H9 (cell line): ENCODE measurements at regions not wholly inside any gene's neighbourhood (a gene's known extent, or its start where the extent isn't known, plus 50 kb on each side); places are given as distances from the start of the nearest gene placed in this dataset.
A peak's percentile ranks its signal among the peaks of the same experiment; 100 is the strongest.

Source experiments
- DNase-seq: peaks from one replicate; pipeline ENCODE4 v3.0.0-alpha.2; 2017
- H2AFZ ChIP-seq: one replicate; pipeline ENCODE4 v1.6.1; 2013; ENCODE audit warnings: mild to moderate bottlenecking, low read length, control low read depth, moderate library complexity
- H2AK5ac ChIP-seq: 2 replicates; pipeline ENCODE4 v1.6.1; 2013; ENCODE audit warnings: low read length, control low read depth, mixed read lengths; ENCODE audit not compliant: insufficient read length
- H2BK120ac ChIP-seq: one replicate; pipeline ENCODE4 v1.6.1; 2013; ENCODE audit warnings: low read depth, mild to moderate bottlenecking, low read length, control low read depth, inconsistent platforms; ENCODE audit not compliant: poor library complexity, severe bottlenecking
- H2BK12ac ChIP-seq: 2 replicates; pipeline ENCODE4 v1.6.1; 2013; ENCODE audit warnings: low read length, control low read depth, mixed read lengths, low read depth; ENCODE audit not compliant: insufficient read length
- H2BK15ac ChIP-seq: 2 replicates; pipeline ENCODE4 v1.6.1; 2013; ENCODE audit warnings: low read depth, low read length, control low read depth
- H2BK20ac ChIP-seq: one replicate; pipeline ENCODE4 v1.6.1; 2013; ENCODE audit warnings: low read depth, mild to moderate bottlenecking, low read length, control low read depth, inconsistent platforms; ENCODE audit not compliant: poor library complexity, severe bottlenecking
- H2BK5ac ChIP-seq: 2 replicates; pipeline ENCODE4 v1.6.1; 2013; ENCODE audit warnings: low read length, control low read depth, mixed read lengths; ENCODE audit not compliant: insufficient read length
- H3K14ac ChIP-seq: 2 replicates; pipeline ENCODE4 v1.6.1; 2013; ENCODE audit warnings: low read length, control low read depth; ENCODE audit not compliant: insufficient read depth
- H3K18ac ChIP-seq: 2 replicates; pipeline ENCODE4 v1.6.1; 2013; ENCODE audit warnings: low read depth, mild to moderate bottlenecking, mixed read lengths, low read length, control low read depth; ENCODE audit not compliant: insufficient read length
- H3K23ac ChIP-seq: 2 replicates; pipeline ENCODE4 v1.6.1; 2013; ENCODE audit warnings: low read length, control low read depth, mixed read lengths, low read depth; ENCODE audit not compliant: insufficient read length
- H3K23me2 ChIP-seq: 2 replicates; pipeline ENCODE4 v1.6.1; 2013; ENCODE audit warnings: low read depth, mild to moderate bottlenecking, mixed read lengths, low read length, control low read depth; ENCODE audit not compliant: insufficient read length, poor library complexity, severe bottlenecking
- H3K27ac ChIP-seq: 2 replicates; pipeline ENCODE4 v1.5.1; 2013; ENCODE audit warnings: low read length, control low read depth, mixed read lengths, low read depth; ENCODE audit not compliant: insufficient read length
- H3K27me3 ChIP-seq: 2 replicates; pipeline ENCODE4 v1.6.1; 2013; ENCODE audit warnings: low read length, control low read depth, inconsistent platforms; ENCODE audit not compliant: insufficient read depth
- H3K4ac ChIP-seq: 2 replicates; pipeline ENCODE4 v1.6.1; 2013; ENCODE audit warnings: low read depth, mild to moderate bottlenecking, control low read depth, inconsistent platforms, low read length, moderate library complexity
- H3K4me1 ChIP-seq: 2 replicates; pipeline ENCODE4 v1.6.1; 2013; ENCODE audit warnings: low read length, control low read depth, inconsistent platforms; ENCODE audit not compliant: insufficient read depth
- H3K4me2 ChIP-seq: 2 replicates; pipeline ENCODE4 v1.6.1; 2013; ENCODE audit warnings: low read length, control low read depth, mixed read lengths; ENCODE audit not compliant: insufficient read length, insufficient read depth
- H3K56ac ChIP-seq: 2 replicates; pipeline ENCODE4 v1.6.1; 2013; ENCODE audit warnings: low read depth, mild to moderate bottlenecking, mixed read lengths, low read length, control low read depth; ENCODE audit not compliant: insufficient read length
- H3K79me1 ChIP-seq: 2 replicates; pipeline ENCODE4 v1.6.1; 2013; ENCODE audit warnings: low read depth, mild to moderate bottlenecking, moderate library complexity, low read length, control low read depth, inconsistent platforms; ENCODE audit not compliant: insufficient read depth, poor library complexity, severe bottlenecking
- H3K79me2 ChIP-seq: 2 replicates; pipeline ENCODE4 v1.6.1; 2013; ENCODE audit warnings: low read length, control low read depth, inconsistent platforms; ENCODE audit not compliant: insufficient read depth
- H3K9ac ChIP-seq: 2 replicates; pipeline ENCODE4 v1.6.1; 2013; ENCODE audit warnings: low read length, control low read depth, mixed read lengths; ENCODE audit not compliant: insufficient read length; ENCODE audit errors: extremely low read depth
- H3K9me3 ChIP-seq: one replicate; pipeline ENCODE4 v1.6.1; 2013; ENCODE audit warnings: low read depth, low read length, inconsistent platforms; ENCODE audit not compliant: control insufficient read depth
- H3T11ph ChIP-seq: one replicate; pipeline ENCODE4 v1.6.1; 2013; ENCODE audit warnings: mild to moderate bottlenecking, low read length, control low read depth, inconsistent platforms
- H4K20me1 ChIP-seq: one replicate; pipeline ENCODE4 v1.6.1; 2013; ENCODE audit not compliant: control insufficient read depth, insufficient read length, insufficient read depth
- H4K5ac ChIP-seq: 2 replicates; pipeline ENCODE4 v1.6.1; 2013; ENCODE audit warnings: low read depth, mild to moderate bottlenecking, mixed read lengths, low read length, control low read depth; ENCODE audit not compliant: insufficient read length
- H4K8ac ChIP-seq: replicated peaks from 2 replicates; pipeline ENCODE4 v1.6.1; 2013; ENCODE audit warnings: low read length, control low read depth, mixed read lengths, low read depth; ENCODE audit not compliant: insufficient read length
- H4K91ac ChIP-seq: 2 replicates; pipeline ENCODE4 v1.6.1; 2013; ENCODE audit warnings: low read depth, mild to moderate bottlenecking, moderate library complexity, mixed read lengths, low read length, control low read depth; ENCODE audit not compliant: insufficient read length
- H3K27ac Mint-ChIP-seq, 3 experiments: 2 replicates in 2 of 3; 3 replicates in 1 of 3; pipeline ENCODE4 v1.8.0; 2020 to 2021; ENCODE audit warnings: mixed read lengths in 3 of 3, mild to moderate bottlenecking in 1 of 3, moderate library complexity in 1 of 3
- H3K27me3 Mint-ChIP-seq: 2 replicates; pipeline ENCODE4 v1.8.0; 2021; ENCODE audit warnings: low read depth, mild to moderate bottlenecking, moderate library complexity, mixed read lengths
- H3K36me3 Mint-ChIP-seq, 3 experiments: 2 replicates in 2 of 3; 3 replicates in 1 of 3; pipeline ENCODE4 v1.8.0; 2020 to 2021; ENCODE audit warnings: low read depth in 3 of 3, mixed read lengths in 3 of 3; ENCODE audit not compliant: insufficient read depth in 1 of 3
- H3K4me1 Mint-ChIP-seq, 2 experiments: 2 replicates each; pipeline ENCODE4 v1.8.0; 2020; ENCODE audit warnings: mixed read lengths in 2 of 2
- H3K4me3 Mint-ChIP-seq, 2 experiments: 2 replicates in 1 of 2; 3 replicates in 1 of 2; pipeline ENCODE4 v1.8.0; 2020 to 2021; ENCODE audit warnings: mild to moderate bottlenecking in 2 of 2, mixed read lengths in 2 of 2, moderate library complexity in 1 of 2
- H3K9me3 Mint-ChIP-seq, 2 experiments: 2 replicates in 1 of 2; 3 replicates in 1 of 2; pipeline ENCODE4 v1.8.0; 2020; ENCODE audit warnings: mild to moderate bottlenecking in 2 of 2, mixed read lengths in 2 of 2, moderate library complexity in 1 of 2
- WGBS: extraction: QIAGEN DNeasy Blood & Tissue Kit; methylation state at CpG from one replicate; pipeline ENCODE4 v1.1.7; 2013; ENCODE audit warnings: missing lambda C conversion rate, low lambda C conversion rate, mixed read lengths; ENCODE audit not compliant: insufficient read length; ENCODE audit errors: extremely low coverage; 5-methylcytosine and 5-hydroxymethylcytosine counted together
- TF ChIP-seq, protein P1 (sequence below): fragments of 200-600 bp; sonication (generic); conservative IDR thresholded peaks from 3 replicates; pipeline ENCODE4 v1.8.0; 2021; ENCODE audit warnings: antibody characterized with exemption, mild to moderate bottlenecking

GRCh38 chr3:132253262-132253878 lies 63.8 kb upstream of the ACP3 start:
- WGBS = no CpG with 5 or more reads among the region's 4 CpGs
- DNase-seq = no peak
- no peak overlapping the region for H3K4me3 Mint-ChIP-seq
- no peak overlapping the region for H3K56ac ChIP-seq
- no peaks in the 10 kb centered on the region for H4K20me1 ChIP-seq
- no peaks in the 10 kb centered on the region for H3K23me2 ChIP-seq
- H2AFZ ChIP-seq = no peak overlapping the region
- no peaks in the 10 kb centered on the region for H3K27me3 ChIP-seq
- H4K8ac ChIP-seq = no peak overlapping the region
- no peak overlapping the region for H3K27ac Mint-ChIP-seq
- no peak overlapping the region for H3K4ac ChIP-seq
- H3K18ac ChIP-seq = no peak overlapping the region
- H3K36me3 Mint-ChIP-seq = no peaks in the 10 kb centered on the region
- no peak overlapping the region for H2AK5ac ChIP-seq
- H3K4me1 Mint-ChIP-seq = peaks cover 6 to 10% of the 10 kb centered on the region in 2 experiments
- H3K23ac ChIP-seq = no peak overlapping the region
- no peaks in the 10 kb centered on the region; a peak in 1 of 5 replicates for H3K9me3 Mint-ChIP-seq
- TF ChIP-seq, protein P1, sequence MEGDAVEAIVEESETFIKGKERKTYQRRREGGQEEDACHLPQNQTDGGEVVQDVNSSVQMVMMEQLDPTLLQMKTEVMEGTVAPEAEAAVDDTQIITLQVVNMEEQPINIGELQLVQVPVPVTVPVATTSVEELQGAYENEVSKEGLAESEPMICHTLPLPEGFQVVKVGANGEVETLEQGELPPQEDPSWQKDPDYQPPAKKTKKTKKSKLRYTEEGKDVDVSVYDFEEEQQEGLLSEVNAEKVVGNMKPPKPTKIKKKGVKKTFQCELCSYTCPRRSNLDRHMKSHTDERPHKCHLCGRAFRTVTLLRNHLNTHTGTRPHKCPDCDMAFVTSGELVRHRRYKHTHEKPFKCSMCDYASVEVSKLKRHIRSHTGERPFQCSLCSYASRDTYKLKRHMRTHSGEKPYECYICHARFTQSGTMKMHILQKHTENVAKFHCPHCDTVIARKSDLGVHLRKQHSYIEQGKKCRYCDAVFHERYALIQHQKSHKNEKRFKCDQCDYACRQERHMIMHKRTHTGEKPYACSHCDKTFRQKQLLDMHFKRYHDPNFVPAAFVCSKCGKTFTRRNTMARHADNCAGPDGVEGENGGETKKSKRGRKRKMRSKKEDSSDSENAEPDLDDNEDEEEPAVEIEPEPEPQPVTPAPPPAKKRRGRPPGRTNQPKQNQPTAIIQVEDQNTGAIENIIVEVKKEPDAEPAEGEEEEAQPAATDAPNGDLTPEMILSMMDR = peak; percentile 87
- no peak overlapping the region for H4K91ac ChIP-seq
- no peak overlapping the region for H2BK5ac ChIP-seq
- H3K14ac ChIP-seq = no peak overlapping the region
- H2BK120ac ChIP-seq = no peak overlapping the region
- H3K4me1 ChIP-seq = no peaks in the 10 kb centered on the region
- H4K5ac ChIP-seq = no peak overlapping the region
- no peak overlapping the region for H3K9ac ChIP-seq
- H3K79me1 ChIP-seq = no peaks in the 10 kb centered on the region
- no peak overlapping the region for H3K4me2 ChIP-seq
- H2BK15ac ChIP-seq = no peak overlapping the region
- H3K9me3 ChIP-seq = no peaks in the 10 kb centered on the region
- no peaks in the 10 kb centered on the region; the same call in 1 of the 2 replicates for H3K27me3 Mint-ChIP-seq
- no peak overlapping the region for H2BK12ac ChIP-seq
- H2BK20ac ChIP-seq = no peak overlapping the region
- no peaks in the 10 kb centered on the region for H3K79me2 ChIP-seq
- no peak overlapping the region for H3K27ac ChIP-seq
- no peak overlapping the region for H3T11ph ChIP-seq
